Spleen (tissue), 11 donors: ENCODE measurements at regions not wholly inside any gene's neighbourhood (a gene's known extent, or its start where the extent isn't known, plus 50 kb on each side); places are given as distances from the start of the nearest gene placed in this dataset.
"Not testable (repeated sequence)": the region's sequence is repeated elsewhere in the genome, so short reads cannot be mapped to it uniquely, and the experiment has no call there.

ENCODE experiments used
- DNase-seq: peaks from one replicate; pipeline ENCODE4 v3.0.0-alpha.2; 2020
- H3K27ac ChIP-seq, 8 donors: fragments of 200-600 bp; sonication (generic) in 7 of 8; 1 replicate in 4 of 8; 2 replicates in 4 of 8; pipeline versions ENCODE4 v1.5.0 to v1.8.0; 2016 to 2021; ENCODE audit warnings: inconsistent platforms in 4 of 8, mild to moderate bottlenecking in 4 of 8, moderate library complexity in 1 of 8
- H3K27me3 ChIP-seq, 7 donors: fragments of 200-600 bp; sonication (generic) in 6 of 7; replicated peaks in 1 of 7; 1 replicate in 4 of 7; 2 replicates in 3 of 7; pipeline versions ENCODE4 v1.5.0 to v1.8.0; 2016 to 2021; ENCODE audit warnings: inconsistent platforms in 3 of 7, mild to moderate bottlenecking in 1 of 7
- H3K36me3 ChIP-seq, 6 donors: fragments of 200-600 bp; sonication (generic) in 5 of 6; 1 replicate in 4 of 6; 2 replicates in 2 of 6; pipeline versions ENCODE4 v1.5.0 to v1.8.0; 2016 to 2021; ENCODE audit warnings: inconsistent platforms in 2 of 6
- H3K4me1 ChIP-seq, 6 donors: fragments of 200-600 bp; sonication (generic) in 5 of 6; 1 replicate in 3 of 6; 2 replicates in 3 of 6; pipeline versions ENCODE4 v1.5.0 to v1.8.0; 2016 to 2021; ENCODE audit warnings: inconsistent platforms in 3 of 6
- H3K4me3 ChIP-seq, 8 donors: fragments of 200-600 bp; sonication (generic) in 7 of 8; 1 replicate in 4 of 8; 2 replicates in 4 of 8; pipeline versions ENCODE4 v1.5.0 to v1.8.0; 2016 to 2021; ENCODE audit warnings: inconsistent platforms in 4 of 8, mild to moderate bottlenecking in 4 of 8, moderate library complexity in 2 of 8
- H3K9me3 ChIP-seq, 8 donors: fragments of 200-600 bp; sonication (generic) in 7 of 8; 1 replicate in 4 of 8; 2 replicates in 4 of 8; pipeline versions ENCODE4 v1.5.0 to v1.8.0; 2016 to 2021; ENCODE audit warnings: inconsistent platforms in 4 of 8
- POLR2A ChIP-seq, 3 donors: fragments of 450-650 bp; IDR thresholded peaks; one replicate each; pipeline ENCODE4 v1.5.1; 2017; ENCODE audit warnings: antibody characterized with exemption in 3 of 3, mild to moderate bottlenecking in 1 of 3
- POLR2AphosphoS5 ChIP-seq, 3 donors: sonication (generic); formaldehyde crosslinking; IDR thresholded peaks; one replicate each; pipeline ENCODE4 v1.5.1; 2017; ENCODE audit warnings: antibody characterized with exemption in 3 of 3
- WGBS, 5 donors: extraction: QIAGEN DNeasy Blood & Tissue Kit in 3 of 5; methylation state at CpG; one replicate each; pipeline versions ENCODE4 v1.1.5 to v1.1.7; 2013 to 2018; 5-methylcytosine and 5-hydroxymethylcytosine counted together
- intact Hi-C: fragments of 100-400 bp; cut with DNase I; formaldehyde crosslinking; loops from one replicate; pipeline ENCODE4 v1.15.0; 2023; ENCODE audit warnings: low total_unique reads
- TF ChIP-seq, protein P1 (sequence below), 11 experiments: fragments of 200-600 bp in 7 of 11; fragments of 450-650 bp in 4 of 11; sonication (generic) in 4 of 11; IDR thresholded peaks in 8 of 11; conservative IDR thresholded peaks in 3 of 11; 1 replicate in 7 of 11; 2 replicates in 4 of 11; pipeline versions ENCODE4 v1.4.0 to v1.8.0; 2016 to 2021; ENCODE audit warnings: antibody characterized with exemption in 11 of 11, inconsistent platforms in 4 of 11, mild to moderate bottlenecking in 1 of 11
- donor health status: healthy with polysubstance abuse.
- donor health status: DM: no; HTN: no; CAD: no; lungs with moderate emphysema.
- donor health status: DM: no; HTN: no; CAD: no.
- donor health status: Bipolar disorder and iron deficiency.
- donor health status: healthy.
- donor health status: DM: no; HTN: no; CAD: no.
- donor health status: DM: yes; HTN: yes; CAD: no.

DNA sequence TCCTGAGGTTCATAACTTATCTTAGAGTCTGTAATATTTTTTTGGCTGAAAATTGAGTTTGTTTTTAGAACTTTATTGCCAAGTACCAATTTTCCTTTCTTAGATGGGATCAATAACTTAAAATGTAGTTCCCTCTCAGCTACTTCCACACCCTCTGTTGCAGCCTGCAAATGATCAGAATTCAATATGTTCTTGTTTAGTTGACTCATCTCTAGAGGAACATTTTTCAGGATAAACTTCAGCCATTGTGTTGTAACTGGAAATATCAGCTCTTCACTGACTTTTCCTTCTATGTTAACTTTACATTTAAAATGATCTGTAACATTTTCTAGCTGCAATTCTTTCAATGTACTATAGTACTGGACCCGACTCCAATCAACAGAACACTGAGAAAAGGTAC is 115.7 kb downstream of the ESM1 start:
- no peaks in the 10 kb centered on the region for H3K9me3 ChIP-seq
- peaks cover 0 to 11% (median 2%) of the 10 kb centered on the region in 6 donors for H3K4me1 ChIP-seq
- H3K27ac ChIP-seq, result no peak overlapping the region
- H3K27me3 ChIP-seq, result no peaks in the 10 kb centered on the region
- no peak for TF ChIP-seq POLR2A (IDR thresholded peaks at IDR 0.05)
- no peak for TF ChIP-seq POLR2AphosphoS5 (IDR thresholded peaks at IDR 0.05)
- TF ChIP-seq, protein P1, sequence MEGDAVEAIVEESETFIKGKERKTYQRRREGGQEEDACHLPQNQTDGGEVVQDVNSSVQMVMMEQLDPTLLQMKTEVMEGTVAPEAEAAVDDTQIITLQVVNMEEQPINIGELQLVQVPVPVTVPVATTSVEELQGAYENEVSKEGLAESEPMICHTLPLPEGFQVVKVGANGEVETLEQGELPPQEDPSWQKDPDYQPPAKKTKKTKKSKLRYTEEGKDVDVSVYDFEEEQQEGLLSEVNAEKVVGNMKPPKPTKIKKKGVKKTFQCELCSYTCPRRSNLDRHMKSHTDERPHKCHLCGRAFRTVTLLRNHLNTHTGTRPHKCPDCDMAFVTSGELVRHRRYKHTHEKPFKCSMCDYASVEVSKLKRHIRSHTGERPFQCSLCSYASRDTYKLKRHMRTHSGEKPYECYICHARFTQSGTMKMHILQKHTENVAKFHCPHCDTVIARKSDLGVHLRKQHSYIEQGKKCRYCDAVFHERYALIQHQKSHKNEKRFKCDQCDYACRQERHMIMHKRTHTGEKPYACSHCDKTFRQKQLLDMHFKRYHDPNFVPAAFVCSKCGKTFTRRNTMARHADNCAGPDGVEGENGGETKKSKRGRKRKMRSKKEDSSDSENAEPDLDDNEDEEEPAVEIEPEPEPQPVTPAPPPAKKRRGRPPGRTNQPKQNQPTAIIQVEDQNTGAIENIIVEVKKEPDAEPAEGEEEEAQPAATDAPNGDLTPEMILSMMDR (IDR thresholded peaks at IDR 0.05 in 8 of 11, conservative IDR thresholded peaks at IDR 0.05 in 3 of 11), result no peak
- intact Hi-C loops, result loop anchor here (10.0 kb wide), 1 partner anchor 1385 kb away; the partner anchor contains the start of gene FST
- WGBS, 5 donors, result 82 to 93% (median 89%) methylated on average over 1 of the region's 1 CpG
- H3K36me3 ChIP-seq, result no peaks in the 10 kb centered on the region
- no peak overlapping the region for H3K4me3 ChIP-seq
- no peak for DNase-seq

GRCh38 chr5:54868511-54869483 is 116.6 kb downstream of the ESM1 start:
- 73 to 82% (median 79%) methylated on average over 11 to 12 of the region's 12 CpGs for WGBS, 5 donors
- intact Hi-C loops, result loop anchor here (10.0 kb wide), 1 partner anchor 1384 kb away; the partner anchor contains the start of gene FST

GRCh38 chr5:54867310-54867944 is 118.0 kb downstream of the ESM1 start:
- intact Hi-C loops, result loop anchor here (10.0 kb wide), 1 partner anchor 1383 kb away; the partner anchor contains the start of gene FST
- TF ChIP-seq, protein P1 (IDR thresholded peaks at IDR 0.05 in 8 of 11, conservative IDR thresholded peaks at IDR 0.05 in 3 of 11), result peak in 10 of 11 experiments; percentile 23 to 74 (median 64)
- TF ChIP-seq POLR2A (IDR thresholded peaks at IDR 0.05) (no peak), POLR2AphosphoS5 (IDR thresholded peaks at IDR 0.05) (no peak)
- no peak for DNase-seq

More at GRCh38 chr5:54868511-54869483, 116.6 kb downstream of the ESM1 start:
- DNase-seq, result no peak
- TF ChIP-seq, protein P1 (IDR thresholded peaks at IDR 0.05 in 8 of 11, conservative IDR thresholded peaks at IDR 0.05 in 3 of 11), result no peak
- TF ChIP-seq POLR2A (IDR thresholded peaks at IDR 0.05) (no peak), POLR2AphosphoS5 (IDR thresholded peaks at IDR 0.05) (no peak)
- Histone ChIP-seq H3K4me3 (no peak overlapping the region), H3K4me1 (peaks cover 0 to 11% (median 2%) of the 10 kb centered on the region in 6 donors), H3K27ac (no peak overlapping the region), H3K36me3 (no peaks in the 10 kb centered on the region), H3K9me3 (no peaks in the 10 kb centered on the region), H3K27me3 (no peaks in the 10 kb centered on the region)

DNA sequence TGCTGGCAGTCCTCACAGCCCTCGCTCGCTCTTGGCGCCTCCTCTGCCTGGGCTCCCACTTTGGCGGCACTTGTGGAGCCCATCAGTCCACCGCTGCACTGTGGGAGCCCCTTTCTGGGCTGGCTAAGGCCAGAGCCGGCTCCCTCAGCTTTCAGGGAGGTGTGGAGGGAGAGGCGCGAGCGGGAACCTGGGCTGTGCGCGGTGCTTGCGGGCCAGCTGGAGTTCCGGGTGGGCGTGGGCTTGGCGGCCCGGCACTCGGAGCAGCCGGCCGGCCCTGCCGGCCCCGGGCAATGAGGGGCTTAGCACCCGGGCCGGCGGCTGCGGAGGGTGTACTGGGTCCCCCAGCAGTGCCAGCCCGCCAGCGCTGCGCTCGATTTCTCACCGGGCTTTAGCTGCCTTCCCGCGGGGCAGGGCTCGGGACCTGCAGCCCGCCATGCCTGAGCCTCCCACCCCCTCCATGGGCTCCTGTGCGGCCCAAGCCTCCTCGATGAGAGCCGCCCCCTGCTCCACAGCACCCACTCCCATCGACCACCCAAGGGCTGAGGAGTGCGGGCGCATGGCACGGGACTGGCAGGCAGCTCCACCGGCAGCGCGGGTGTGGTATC is 120.4 kb downstream of the ESM1 start:
- WGBS, 5 donors, result 93 to 96% (median 94%) methylated on average over 10 to 44 of the region's 44 CpGs
- DNase-seq, H3K4me3 ChIP-seq, H3K36me3 ChIP-seq, H3K9me3 ChIP-seq, H3K27me3 ChIP-seq, H3K27ac ChIP-seq: not testable (repeated sequence)
- H3K4me1 ChIP-seq, result peaks cover 0 to 11% (median 2%) of the 10 kb centered on the region in 6 donors
- intact Hi-C loops, result loop anchor here (10.0 kb wide), 1 partner anchor 1380 kb away; the partner anchor contains the start of gene FST

More at GRCh38 chr5:54867310-54867944, 118.0 kb downstream of the ESM1 start:
- Histone ChIP-seq H3K36me3 (no peaks in the 10 kb centered on the region), H3K4me1 (peaks cover 0 to 11% (median 2%) of the 10 kb centered on the region in 6 donors), H3K9me3 (no peaks in the 10 kb centered on the region), H3K27ac (no peak overlapping the region), H3K27me3 (peaks cover 0 to 3% (median 0%) of the 10 kb centered on the region in 7 donors), H3K4me3 (peak overlapping the region in 2 of 8 donors; percentile 14 to 53)
- 24 to 32% (median 26%) methylated on average over 7 of the region's 7 CpGs for WGBS, 5 donors
